ENCODE measurements at regions not wholly inside any gene's neighbourhood (a gene's known extent, or its start where the extent isn't known, plus 50 kb on each side); places are given as distances from the start of the nearest gene placed in this dataset.

- POLR2A ChIA-PET: no interaction called here
- H3K79me2 ChIP-seq (ENCODE audit: insufficient read depth, low read length): no peaks in the 10 kb centered on the region
- H4K20me1 ChIP-seq (ENCODE audit: insufficient read depth, low read length): no peaks in the 10 kb centered on the region
- no peak overlapping the region for H3K4me3 ChIP-seq (replicated peaks in 1 of 3; ENCODE audit: insufficient read depth in 1 of 3, low read depth in 2 of 3, low read length in 3 of 3)
- no TSS peak for BruUV-seq (replicated peaks)
- no peak overlapping the region for H3K4me2 ChIP-seq (ENCODE audit: low read depth, low read length)
- ATAC-seq (no peak), FAIRE-seq (no peak), DNase-seq (ENCODE audit: low spot score) (no peak)
- CTCF ChIA-PET (ENCODE audit: low intra/inter-chr PET ratio, low total read pairs): no interaction called here
- H3K9ac ChIP-seq (ENCODE audit: insufficient read depth, low read depth, low read length): no peak overlapping the region
- no peaks in the 10 kb centered on the region for H3K9me3 ChIP-seq (ENCODE audit: low read length)
- in situ Hi-C loops (cut with HindIII; ENCODE audit: extremely low pct_ligation_motif_present, low pct_unique_long_range_greater_than_20kb): no loop called here
- intact Hi-C loops (cut with micrococcal nuclease; ENCODE audit: unreplicated experiment): no loop called here
- H3K27me3 ChIP-seq (ENCODE audit: control insufficient read depth in 1 of 2, insufficient read depth in 2 of 2, low read length in 2 of 2): peaks cover 0 to 2% of the 10 kb centered on the region in 2 experiments; a peak in 1 of 5 replicates
- H3K36me3 ChIP-seq (replicated peaks in 1 of 2; ENCODE audit: control insufficient read depth in 1 of 2, insufficient read depth in 2 of 2, low read length in 2 of 2): no peaks in the 10 kb centered on the region
- no peaks in the 10 kb centered on the region for H3K4me1 ChIP-seq (ENCODE audit: insufficient read depth, low read length)
- WGBS (ENCODE audit: low lambda C conversion rate): 22% methylated on average over 8 of the region's 8 CpGs
- H2AFZ ChIP-seq (ENCODE audit: low read length): no peak overlapping the region
- no peak overlapping the region for H3K27ac ChIP-seq (ENCODE audit: extremely low read length, insufficient read depth, low read length)
- TF ChIP-seq HIC2 (CRISPR knock-in tag; IDR thresholded peaks at IDR 0.05; ENCODE audit: low read depth) (no peak), ZBTB34 (CRISPR knock-in tag; IDR thresholded peaks at IDR 0.05) (no peak), SALL1 (CRISPR knock-in tag; IDR thresholded peaks at IDR 0.05) (no peak), ZNF839 (CRISPR knock-in tag; IDR thresholded peaks at IDR 0.05; ENCODE audit: borderline replicate concordance) (no peak), FOXK1 (CRISPR knock-in tag; IDR thresholded peaks at IDR 0.05; ENCODE audit: borderline replicate concordance, low read depth) (no peak), CREB1 (IDR thresholded peaks at IDR 0.05) (no peak), CREB1 (CRISPR knock-in tag; IDR thresholded peaks at IDR 0.05) (no peak), ZNF460 (CRISPR knock-in tag; IDR thresholded peaks at IDR 0.05; ENCODE audit: borderline replicate concordance) (no peak), ZNF44 (CRISPR knock-in tag; IDR thresholded peaks at IDR 0.05) (no peak), ZNF180 (CRISPR knock-in tag; IDR thresholded peaks at IDR 0.05; ENCODE audit: borderline replicate concordance, low read depth) (no peak), SYNCRIP (IDR thresholded peaks at IDR 0.05; ENCODE audit: insufficient read depth, low read depth, low read length) (no peak), NRL (CRISPR knock-in tag; IDR thresholded peaks at IDR 0.05; ENCODE audit: borderline replicate concordance) (no peak), AKNA (CRISPR knock-in tag; IDR thresholded peaks at IDR 0.05; ENCODE audit: borderline replicate concordance) (no peak), HES4 (CRISPR knock-in tag; IDR thresholded peaks at IDR 0.05; ENCODE audit: borderline replicate concordance) (no peak), ZNF790 (CRISPR knock-in tag; IDR thresholded peaks at IDR 0.05; ENCODE audit: borderline replicate concordance) (no peak), ZNF652 (CRISPR knock-in tag; IDR thresholded peaks at IDR 0.05; ENCODE audit: borderline replicate concordance, low read depth) (no peak), MXD4 (CRISPR knock-in tag; IDR thresholded peaks at IDR 0.05) (no peak)
These were observed 179.8 kb downstream of the RBM26 start for GRCh38 chr13:79226250-79226649.
